Naive thymus-derived CD4-positive, alpha-beta T cell (primary cell): ENCODE measurements at regions not wholly inside any gene's neighbourhood (a gene's known extent, or its start where the extent isn't known, plus 50 kb on each side); places are given as distances from the start of the nearest gene placed in this dataset.

Source experiments
- ATAC-seq: fragments of 150-1000 bp; cut with Tn5 transposase; 2 replicates; pipeline ENCODE4 v1.10.0; 2021; ENCODE audit warnings: mild to moderate bottlenecking, moderate library complexity
- CTCF ChIA-PET: fragments of 350-600 bp; sonication (Branson Sonifier 250); formaldehyde crosslinking; loops from one replicate; lab custom pipeline; 2021; ENCODE audit warnings: antibody characterized with exemption; lab: Charles Lee
- POLR2A ChIA-PET: fragments of 350-600 bp; sonication (Branson Sonifier 250); formaldehyde crosslinking; loops from one replicate; lab custom pipeline; 2021; ENCODE audit warnings: antibody characterized with exemption, inconsistent platforms; lab: Charles Lee
- DNase-seq, 9 donors: peaks; one replicate each; pipeline versions ENCODE4 v3.0.0 to v3.0.0-alpha.2; 2020 to 2022; ENCODE audit warnings: mixed read lengths in 1 of 9
- H3K27ac ChIP-seq: one replicate; pipeline ENCODE4 v1.7.0; 2013; ENCODE audit warnings: mild to moderate bottlenecking, low read depth, low read length, moderate library complexity
- H3K27me3 ChIP-seq, 2 donors: one replicate each; pipeline ENCODE4 v1.7.0; 2013; ENCODE audit warnings: low read length in 2 of 2, mild to moderate bottlenecking in 2 of 2, moderate library complexity in 2 of 2; ENCODE audit not compliant: control insufficient read depth in 2 of 2, insufficient read depth in 2 of 2
- H3K36me3 ChIP-seq, 3 experiments: 1 replicate in 2 of 3; 2 replicates in 1 of 3; pipeline ENCODE4 v1.7.0; 2013; ENCODE audit warnings: low read length in 3 of 3, mild to moderate bottlenecking in 3 of 3, moderate library complexity in 1 of 3; ENCODE audit not compliant: insufficient read depth in 3 of 3, control insufficient read depth in 2 of 3
- H3K4me1 ChIP-seq, 2 donors: one replicate each; pipeline ENCODE4 v1.7.0; 2013; ENCODE audit warnings: low read length in 2 of 2, mild to moderate bottlenecking in 2 of 2, moderate library complexity in 1 of 2; ENCODE audit not compliant: control insufficient read depth in 2 of 2, insufficient read depth in 2 of 2
- H3K4me3 ChIP-seq: 2 replicates; pipeline ENCODE4 v1.7.0; 2013; ENCODE audit warnings: mild to moderate bottlenecking, low read length
- H3K9me3 ChIP-seq, 3 experiments: 1 replicate in 2 of 3; 2 replicates in 1 of 3; pipeline ENCODE4 v1.7.0; 2013; ENCODE audit warnings: low read length in 3 of 3; ENCODE audit not compliant: control insufficient read depth in 2 of 3
- H3K27ac Mint-ChIP-seq, 9 donors: one replicate each; pipeline ENCODE4 v1.8.0; 2020 to 2022; ENCODE audit warnings: mixed read lengths in 9 of 9, mild to moderate bottlenecking in 8 of 9, moderate library complexity in 5 of 9, inconsistent platforms in 2 of 9
- H3K27me3 Mint-ChIP-seq, 5 donors: one replicate each; pipeline ENCODE4 v1.8.0; 2021 to 2022; ENCODE audit warnings: mixed read lengths in 5 of 5, mild to moderate bottlenecking in 1 of 5
- H3K36me3 Mint-ChIP-seq, 5 donors: one replicate each; pipeline ENCODE4 v1.8.0; 2020 to 2022; ENCODE audit warnings: mixed read lengths in 5 of 5, mild to moderate bottlenecking in 3 of 5, inconsistent platforms in 1 of 5
- H3K4me1 Mint-ChIP-seq, 7 donors: one replicate each; pipeline ENCODE4 v1.8.0; 2020 to 2022; ENCODE audit warnings: mixed read lengths in 7 of 7, mild to moderate bottlenecking in 3 of 7, inconsistent platforms in 1 of 7
- H3K4me3 Mint-ChIP-seq, 10 donors: one replicate each; pipeline ENCODE4 v1.8.0; 2020 to 2022; ENCODE audit warnings: mild to moderate bottlenecking in 10 of 10, mixed read lengths in 10 of 10, moderate library complexity in 6 of 10, inconsistent platforms in 2 of 10
- H3K9me3 Mint-ChIP-seq, 11 donors: one replicate each; pipeline ENCODE4 v1.8.0; 2020 to 2022; ENCODE audit warnings: mixed read lengths in 11 of 11, mild to moderate bottlenecking in 4 of 11, inconsistent platforms in 1 of 11, moderate library complexity in 1 of 11
- intact Hi-C, 2 donors: fragments of 100-400 bp; cut with micrococcal nuclease; formaldehyde crosslinking; loops; one replicate each; pipeline ENCODE4 v1.15.1; 2023

DNA sequence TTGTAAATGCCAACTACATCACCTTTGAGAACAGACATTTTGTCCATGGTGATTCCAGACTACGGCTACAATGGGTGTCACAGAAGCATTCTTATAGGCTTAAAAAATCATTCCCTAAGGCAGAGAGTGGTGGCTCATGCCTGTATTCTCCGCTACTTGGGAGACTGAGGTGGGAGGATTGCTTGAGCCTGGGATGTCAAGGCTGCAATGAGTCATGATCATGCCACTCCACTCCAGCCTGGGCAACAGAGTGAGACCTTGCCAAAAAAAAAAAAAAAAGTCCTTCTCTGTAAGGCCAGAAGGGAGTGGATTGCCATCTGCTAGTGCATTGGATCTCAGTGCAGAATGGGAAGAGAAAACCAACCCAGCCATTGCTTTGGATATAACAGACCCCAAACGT, 522.5 kb downstream of the VRK1 start:
- H3K9me3 Mint-ChIP-seq, result peaks cover 0 to 15% (median 4%) of the 10 kb centered on the region in 11 donors

GRCh38 chr14:97328743-97329142, 531.6 kb downstream of the VRK1 start:
- ChIA-PET POLR2A (no interaction called here), CTCF (no interaction called here)
- Histone ChIP-seq H3K27me3 (no peaks in the 10 kb centered on the region), H3K36me3 (no peaks in the 10 kb centered on the region), H3K9me3 (no peaks in the 10 kb centered on the region), H3K27ac (no peak overlapping the region), H3K4me1 (peaks cover 5 to 12% of the 10 kb centered on the region in 2 donors), H3K4me3 (no peak overlapping the region)
- Mint-ChIP-seq H3K4me3 (no peak overlapping the region), H3K27ac (no peak overlapping the region), H3K36me3 (peaks cover 0 to 13% (median 0%) of the 10 kb centered on the region in 5 donors), H3K27me3 (no peaks in the 10 kb centered on the region), H3K4me1 (peaks cover 20 to 31% (median 26%) of the 10 kb centered on the region in 7 donors), H3K9me3 (peaks cover 0 to 13% (median 0%) of the 10 kb centered on the region in 11 donors)
- ATAC-seq, result no peak
- no peak for DNase-seq
- intact Hi-C loops, result no loop called here

More for the DNA sequence above, 522.5 kb downstream of the VRK1 start:
- ChIA-PET POLR2A (no interaction called here), CTCF (no interaction called here)
- no peaks in the 10 kb centered on the region for H3K4me1 Mint-ChIP-seq
- no peaks in the 10 kb centered on the region for H3K27me3 Mint-ChIP-seq
- H3K4me3 ChIP-seq, result no peak overlapping the region
- no peaks in the 10 kb centered on the region for H3K36me3 ChIP-seq
- no peaks in the 10 kb centered on the region for H3K4me1 ChIP-seq
- H3K27ac ChIP-seq, result no peak overlapping the region
- H3K36me3 Mint-ChIP-seq, result peaks cover 0 to 3% (median 0%) of the 10 kb centered on the region in 5 donors
- no peak for ATAC-seq
- DNase-seq, result no peak
- intact Hi-C loops, result no loop called here
- no peak overlapping the region for H3K4me3 Mint-ChIP-seq
- H3K27me3 ChIP-seq, result no peaks in the 10 kb centered on the region
- H3K9me3 ChIP-seq, result no peaks in the 10 kb centered on the region
- no peak overlapping the region for H3K27ac Mint-ChIP-seq

- Histone ChIP-seq H3K9me3 (no peaks in the 10 kb centered on the region), H3K36me3 (no peaks in the 10 kb centered on the region), H3K4me1 (peaks cover 5 to 12% of the 10 kb centered on the region in 2 donors), H3K27ac (no peak overlapping the region), H3K4me3 (no peak overlapping the region), H3K27me3 (no peaks in the 10 kb centered on the region)
- Mint-ChIP-seq H3K27me3 (no peaks in the 10 kb centered on the region), H3K9me3 (peaks cover 0 to 9% (median 0%) of the 10 kb centered on the region in 11 donors), H3K4me1 (peaks cover 20 to 31% (median 26%) of the 10 kb centered on the region in 7 donors), H3K4me3 (no peak overlapping the region), H3K36me3 (peaks cover 0 to 11% (median 0%) of the 10 kb centered on the region in 5 donors), H3K27ac (no peak overlapping the region)
- POLR2A ChIA-PET, result interaction anchor here (0.7 kb wide), 1 partner anchor 1937 kb away, joined by 3 read pairs; no protein-coding TSS in a partner anchor
- CTCF ChIA-PET, result interaction anchor here (0.6 kb wide), 1 partner anchor 633 kb away, joined by 3 read pairs; no protein-coding TSS in a partner anchor
- ATAC-seq, result no peak
- intact Hi-C loops, result no loop called here
- no peak for DNase-seq
These were observed 532.5 kb downstream of the VRK1 start for GRCh38 chr14:97329701-97330100.

GRCh38 chr14:97331058-97331457, 533.9 kb downstream of the VRK1 start:
- ChIA-PET POLR2A (interaction anchor here (0.9 kb wide), 1 partner anchor 125 kb away, joined by 6 read pairs; no protein-coding TSS in a partner anchor), CTCF (no interaction called here)
- H3K4me1 ChIP-seq, result peaks cover 5 to 12% of the 10 kb centered on the region in 2 donors
- Mint-ChIP-seq H3K27ac (peak overlapping the region in 3 of 9 donors; percentile 25 to 45 (median 29)), H3K4me3 (peak overlapping the region in 7 of 10 donors; percentile 8 to 64 (median 39)), H3K4me1 (peaks cover 23 to 40% (median 32%) of the 10 kb centered on the region in 7 donors), H3K27me3 (no peaks in the 10 kb centered on the region), H3K36me3 (peaks cover 0 to 11% (median 0%) of the 10 kb centered on the region in 5 donors), H3K9me3 (peaks cover 0 to 9% (median 0%) of the 10 kb centered on the region in 11 donors)
- H3K9me3 ChIP-seq, result no peaks in the 10 kb centered on the region
- no peaks in the 10 kb centered on the region for H3K36me3 ChIP-seq
- H3K27ac ChIP-seq, result no peak overlapping the region
- DNase-seq, result no peak
- ATAC-seq, result no peak
- intact Hi-C loops, result no loop called here
- H3K27me3 ChIP-seq, result no peaks in the 10 kb centered on the region
- no peak overlapping the region for H3K4me3 ChIP-seq

GRCh38 chr14:97331526-97331925, 534.3 kb downstream of the VRK1 start:
- CTCF ChIA-PET, result no interaction called here
- POLR2A ChIA-PET, result interaction anchor here (0.9 kb wide), 2 partner anchors 124 to 679 kb away, joined by 4 to 6 read pairs; no protein-coding TSS in a partner anchor
- Histone ChIP-seq H3K4me3 (no peak overlapping the region), H3K9me3 (no peaks in the 10 kb centered on the region), H3K36me3 (no peaks in the 10 kb centered on the region), H3K27me3 (no peaks in the 10 kb centered on the region), H3K27ac (no peak overlapping the region), H3K4me1 (peaks cover 5 to 12% of the 10 kb centered on the region in 2 donors)
- H3K27ac Mint-ChIP-seq, result peak overlapping the region in 5 of 9 donors; percentile 25 to 78 (median 51)
- intact Hi-C loops, result no loop called here
- H3K9me3 Mint-ChIP-seq, result peaks cover 0 to 9% (median 0%) of the 10 kb centered on the region in 11 donors
- H3K27me3 Mint-ChIP-seq, result no peaks in the 10 kb centered on the region
- peak overlapping the region in 9 of 10 donors; percentile 8 to 64 (median 35) for H3K4me3 Mint-ChIP-seq
- H3K36me3 Mint-ChIP-seq, result peaks cover 0 to 11% (median 0%) of the 10 kb centered on the region in 5 donors
- DNase-seq (no peak), ATAC-seq (no peak)
- H3K4me1 Mint-ChIP-seq, result peaks cover 27 to 44% (median 36%) of the 10 kb centered on the region in 7 donors

DNA sequence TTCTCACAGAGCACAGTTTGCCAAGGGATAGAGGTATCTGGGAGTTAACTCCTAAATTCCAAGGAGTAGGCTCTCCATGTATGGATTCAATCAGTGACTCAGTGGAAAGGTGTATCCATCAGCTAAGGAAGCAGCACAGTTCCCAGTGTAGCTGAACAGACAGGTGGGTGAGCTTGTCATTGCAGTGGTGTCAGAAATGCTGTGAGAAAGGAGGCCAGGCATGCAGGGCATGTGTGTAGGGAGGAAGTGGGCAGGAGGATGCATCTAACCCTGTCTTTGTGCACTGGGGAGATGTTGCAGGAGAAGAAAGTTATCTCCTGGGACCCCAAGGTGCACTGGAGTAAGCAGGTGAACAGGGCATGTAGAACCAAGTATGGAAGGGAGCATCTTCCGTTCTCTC, 539.0 kb downstream of the VRK1 start:
- CTCF ChIA-PET, result no interaction called here
- peaks cover 0 to 5% (median 0%) of the 10 kb centered on the region in 3 experiments for H3K9me3 ChIP-seq
- H3K4me1 Mint-ChIP-seq, result peaks cover 19 to 31% (median 27%) of the 10 kb centered on the region in 7 donors
- H3K4me3 ChIP-seq, result no peak overlapping the region
- POLR2A ChIA-PET, result interaction anchor here (1.1 kb wide), 1 partner anchor 43 kb away, joined by 3 read pairs; no protein-coding TSS in a partner anchor
- DNase-seq (peak in 3 of 9 donors; percentile 4 to 18 (median 5)), ATAC-seq (no peak)
- no peaks in the 10 kb centered on the region for H3K27me3 Mint-ChIP-seq
- H3K36me3 Mint-ChIP-seq, result peaks cover 3 to 15% (median 9%) of the 10 kb centered on the region in 5 donors
- intact Hi-C loops, result no loop called here
- peaks cover 5 to 10% of the 10 kb centered on the region in 2 donors for H3K4me1 ChIP-seq
- H3K4me3 Mint-ChIP-seq, result no peak overlapping the region
- no peaks in the 10 kb centered on the region for H3K36me3 ChIP-seq
- peaks cover 7 to 25% (median 12%) of the 10 kb centered on the region in 11 donors for H3K9me3 Mint-ChIP-seq
- H3K27me3 ChIP-seq, result no peaks in the 10 kb centered on the region
- peak overlapping the region in 4 of 9 donors; percentile 34 to 79 (median 42) for H3K27ac Mint-ChIP-seq
- no peak overlapping the region for H3K27ac ChIP-seq
